Activated naive CD8-positive, alpha-beta T cell treated with anti-CD3 and anti-CD28 coated beads for 36 hours (primary cell): ENCODE measurements at regions not wholly inside any gene's neighbourhood (a gene's known extent, or its start where the extent isn't known, plus 50 kb on each side); places are given as distances from the start of the nearest gene placed in this dataset.
A peak's percentile ranks its signal among the peaks of the same experiment; 100 is the strongest.

Source experiments
- DNase-seq: peaks from one replicate; pipeline ENCODE4 v3.0.0; 2021
- H3K27ac Mint-ChIP-seq: one replicate; pipeline ENCODE4 v1.8.0; 2022; ENCODE audit warnings: mild to moderate bottlenecking, moderate library complexity, mixed read lengths
- H3K27me3 Mint-ChIP-seq: one replicate; pipeline ENCODE4 v1.8.0; 2022; ENCODE audit warnings: mild to moderate bottlenecking, mixed read lengths
- H3K36me3 Mint-ChIP-seq: one replicate; pipeline ENCODE4 v1.8.0; 2021; ENCODE audit warnings: mild to moderate bottlenecking, mixed read lengths
- H3K4me1 Mint-ChIP-seq: one replicate; pipeline ENCODE4 v1.8.0; 2021; ENCODE audit warnings: mixed read lengths
- H3K4me3 Mint-ChIP-seq: one replicate; pipeline ENCODE4 v1.8.0; 2022; ENCODE audit warnings: mild to moderate bottlenecking, moderate library complexity, mixed read lengths
- H3K9me3 Mint-ChIP-seq: one replicate; pipeline ENCODE4 v1.8.0; 2022; ENCODE audit warnings: mixed read lengths

DNA sequence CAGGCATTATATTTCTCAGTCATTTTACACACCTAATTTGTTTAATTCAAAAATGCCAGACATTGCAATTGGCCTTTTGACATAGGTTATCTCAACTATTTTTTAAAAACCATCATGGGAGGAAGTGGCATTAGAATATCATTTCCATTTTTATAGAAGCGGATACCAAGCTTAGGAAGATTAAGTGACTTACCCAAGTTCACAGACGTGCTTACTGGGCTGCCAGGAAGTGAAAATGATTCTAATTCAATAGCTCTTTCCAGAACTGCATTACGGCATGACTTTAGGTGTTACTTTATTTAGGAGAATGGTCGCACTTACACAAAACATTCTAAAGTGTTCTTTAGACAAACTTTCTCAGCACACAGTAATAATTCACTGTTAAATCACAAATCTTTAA, 231.9 kb downstream of the KLF12 start:
- Mint-ChIP-seq H3K4me3 (no peak overlapping the region), H3K4me1 (peaks cover 14% of the 10 kb centered on the region), H3K36me3 (peaks cover 24% of the 10 kb centered on the region), H3K9me3 (peaks cover 2% of the 10 kb centered on the region), H3K27me3 (no peaks in the 10 kb centered on the region), H3K27ac (no peak overlapping the region)
- no peak for DNase-seq

GRCh38 chr13:73901324-73902068, 232.7 kb downstream of the KLF12 start:
- Mint-ChIP-seq H3K4me3 (no peak overlapping the region), H3K36me3 (peaks cover 24% of the 10 kb centered on the region), H3K27ac (no peak overlapping the region), H3K9me3 (peaks cover 2% of the 10 kb centered on the region), H3K27me3 (no peaks in the 10 kb centered on the region), H3K4me1 (peaks cover 14% of the 10 kb centered on the region)
- DNase-seq = no peak

DNA sequence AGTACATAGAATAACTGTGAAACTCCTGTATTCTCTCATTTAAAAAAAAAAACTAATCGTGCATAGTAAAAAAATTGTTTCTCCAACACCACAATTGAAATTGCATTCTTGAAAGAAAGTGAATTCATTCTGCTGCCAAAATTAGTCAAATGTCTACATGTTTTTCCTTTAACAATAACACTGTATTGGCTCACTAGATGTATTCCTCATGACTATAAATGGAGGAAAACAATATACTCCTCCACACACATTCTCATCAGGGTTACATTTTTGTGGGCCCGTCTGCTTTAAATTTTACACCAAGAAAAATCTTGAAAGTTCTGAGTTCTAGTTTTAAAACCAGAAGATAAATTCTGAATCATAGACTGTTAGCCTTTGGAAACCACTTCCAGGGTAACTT, 233.6 kb downstream of the KLF12 start:
- peaks cover 24% of the 10 kb centered on the region for H3K36me3 Mint-ChIP-seq
- peaks cover 20% of the 10 kb centered on the region for H3K4me1 Mint-ChIP-seq
- H3K4me3 Mint-ChIP-seq = no peak overlapping the region
- no peak overlapping the region for H3K27ac Mint-ChIP-seq
- peaks cover 2% of the 10 kb centered on the region for H3K9me3 Mint-ChIP-seq
- no peak for DNase-seq
- no peaks in the 10 kb centered on the region for H3K27me3 Mint-ChIP-seq

DNA sequence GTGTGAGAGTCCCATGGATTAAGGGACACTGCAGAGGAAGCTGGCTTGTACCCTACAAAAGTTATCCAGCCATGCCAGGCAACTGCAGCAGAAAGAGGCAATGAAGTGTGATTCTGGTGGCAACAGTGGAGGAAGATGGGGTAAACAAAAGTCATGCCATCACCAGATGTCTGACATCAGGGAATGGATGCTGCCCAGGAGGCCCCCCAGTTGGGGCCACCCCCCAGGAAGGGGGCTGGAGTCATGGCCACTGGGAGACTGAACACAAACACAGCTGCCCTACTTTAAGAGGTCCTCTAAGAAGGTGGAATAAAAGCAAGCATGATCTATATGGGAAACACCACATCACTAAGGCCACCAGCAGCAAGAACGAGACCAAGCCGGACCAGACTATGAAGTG, 235.3 kb downstream of the KLF12 start:
- H3K4me3 Mint-ChIP-seq = no peak overlapping the region
- DNase-seq = no peak
- peaks cover 25% of the 10 kb centered on the region for H3K36me3 Mint-ChIP-seq
- H3K27me3 Mint-ChIP-seq = no peaks in the 10 kb centered on the region
- peaks cover 2% of the 10 kb centered on the region for H3K9me3 Mint-ChIP-seq
- H3K4me1 Mint-ChIP-seq = peaks cover 24% of the 10 kb centered on the region
- H3K27ac Mint-ChIP-seq = no peak overlapping the region

DNA sequence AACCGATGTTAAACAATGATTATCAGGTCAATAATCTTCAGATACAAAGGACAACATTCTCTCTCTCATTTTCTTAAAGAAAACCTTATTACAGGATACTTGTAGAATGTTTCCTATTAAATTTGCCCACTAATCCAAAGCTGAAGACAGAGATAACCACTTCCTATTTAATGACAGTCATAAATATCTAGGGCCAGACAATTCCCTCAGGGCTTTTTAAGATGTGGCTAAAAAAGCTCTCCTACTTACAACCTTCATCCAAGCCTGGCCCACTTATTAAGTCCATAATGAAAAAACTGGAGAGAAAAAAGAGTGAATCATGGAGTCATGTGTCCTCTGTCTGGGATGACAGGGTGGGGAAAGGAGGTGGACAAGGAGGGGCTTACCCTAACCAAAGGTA, 235.9 kb downstream of the KLF12 start:
- H3K4me1 Mint-ChIP-seq = peaks cover 25% of the 10 kb centered on the region
- H3K27ac Mint-ChIP-seq = no peak overlapping the region
- H3K27me3 Mint-ChIP-seq = no peaks in the 10 kb centered on the region
- no peak overlapping the region for H3K4me3 Mint-ChIP-seq
- DNase-seq = no peak
- peaks cover 25% of the 10 kb centered on the region for H3K36me3 Mint-ChIP-seq
- H3K9me3 Mint-ChIP-seq = peaks cover 2% of the 10 kb centered on the region

- peaks cover 32% of the 10 kb centered on the region for H3K4me1 Mint-ChIP-seq
- DNase-seq = no peak
- H3K4me3 Mint-ChIP-seq = no peak overlapping the region
- H3K27ac Mint-ChIP-seq = peak overlapping the region; percentile 57
- H3K27me3 Mint-ChIP-seq = no peaks in the 10 kb centered on the region
- H3K9me3 Mint-ChIP-seq = no peaks in the 10 kb centered on the region
- peaks cover 15% of the 10 kb centered on the region for H3K36me3 Mint-ChIP-seq
Observed at GRCh38 chr13:73894995-73895571, 239.1 kb downstream of the KLF12 start.

DNA sequence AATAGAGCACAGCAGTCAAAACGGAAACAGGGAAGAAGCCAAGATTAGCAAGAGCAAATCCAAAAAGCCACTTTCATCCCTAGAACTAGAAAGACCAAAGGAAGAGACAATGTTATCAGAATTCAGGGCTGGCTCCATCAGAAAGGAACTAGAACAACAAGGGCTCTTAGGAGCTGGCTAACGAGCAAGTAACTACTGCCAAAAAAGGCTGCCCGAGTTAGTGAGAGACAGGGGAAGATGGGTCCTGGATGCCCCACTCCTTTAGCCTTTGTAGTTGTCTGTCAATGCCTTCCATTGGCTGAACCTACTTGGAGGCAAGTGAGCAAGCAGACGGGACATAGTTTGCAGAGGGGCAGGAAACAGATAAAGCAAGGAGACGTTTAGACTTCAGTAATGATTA, 240.4 kb downstream of the KLF12 start:
- H3K4me3 Mint-ChIP-seq = no peak overlapping the region
- no peaks in the 10 kb centered on the region for H3K9me3 Mint-ChIP-seq
- H3K36me3 Mint-ChIP-seq = peaks cover 12% of the 10 kb centered on the region
- no peak overlapping the region for H3K27ac Mint-ChIP-seq
- H3K27me3 Mint-ChIP-seq = no peaks in the 10 kb centered on the region
- no peak for DNase-seq
- peaks cover 32% of the 10 kb centered on the region for H3K4me1 Mint-ChIP-seq

DNA sequence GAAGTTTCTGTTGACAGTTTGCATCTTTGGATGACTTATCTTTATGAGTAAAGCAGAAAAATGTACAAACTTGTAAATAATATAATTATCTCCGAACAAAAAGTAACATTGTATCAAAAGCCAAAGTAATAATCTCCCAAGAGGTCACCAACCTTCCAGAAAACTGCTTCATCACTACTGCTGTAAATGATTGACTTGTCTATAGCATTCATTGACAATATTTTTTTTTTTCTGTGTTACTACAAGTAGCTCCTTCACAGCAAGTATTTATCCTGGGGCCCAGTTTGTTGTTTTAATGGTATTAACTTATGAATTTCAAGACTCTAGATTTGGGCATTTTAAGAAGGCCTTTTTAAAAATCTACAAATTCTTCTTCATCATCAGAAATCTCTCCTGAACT, 242.4 kb downstream of the KLF12 start:
- Mint-ChIP-seq H3K4me1 (peaks cover 26% of the 10 kb centered on the region), H3K27ac (no peak overlapping the region), H3K27me3 (no peaks in the 10 kb centered on the region), H3K9me3 (no peaks in the 10 kb centered on the region), H3K4me3 (no peak overlapping the region), H3K36me3 (peaks cover 10% of the 10 kb centered on the region)
- no peak for DNase-seq

DNA sequence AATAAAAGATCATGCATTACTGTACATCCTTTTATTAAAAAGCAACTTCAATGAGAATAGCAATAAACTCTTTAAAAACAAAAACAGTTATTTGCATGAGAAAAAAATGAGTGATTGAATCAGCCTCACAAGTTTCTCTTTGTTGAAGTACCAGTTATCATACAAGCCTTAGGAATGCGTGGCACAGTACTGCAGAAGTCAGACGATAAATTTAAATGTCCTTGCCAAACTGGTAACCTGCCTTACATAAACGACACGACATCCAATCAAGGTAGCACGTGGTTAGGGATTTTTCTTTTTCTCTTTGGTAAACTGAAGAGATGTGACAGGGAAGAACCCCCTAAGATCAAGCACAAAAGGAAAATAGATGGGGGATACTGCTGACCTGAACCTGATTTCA, 251.0 kb downstream of the KLF12 start:
- no peak overlapping the region for H3K27ac Mint-ChIP-seq
- peaks cover 19% of the 10 kb centered on the region for H3K4me1 Mint-ChIP-seq
- H3K9me3 Mint-ChIP-seq = peaks cover 4% of the 10 kb centered on the region
- no peak overlapping the region for H3K4me3 Mint-ChIP-seq
- H3K36me3 Mint-ChIP-seq = peaks cover 34% of the 10 kb centered on the region
- no peak for DNase-seq
- H3K27me3 Mint-ChIP-seq = no peaks in the 10 kb centered on the region

- Mint-ChIP-seq H3K4me3 (no peak overlapping the region), H3K4me1 (peaks cover 25% of the 10 kb centered on the region), H3K27ac (no peak overlapping the region), H3K36me3 (peaks cover 29% of the 10 kb centered on the region), H3K9me3 (peaks cover 6% of the 10 kb centered on the region), H3K27me3 (no peaks in the 10 kb centered on the region)
- DNase-seq = no peak
Observed at GRCh38 chr13:73880365-73880764, 253.8 kb downstream of the KLF12 start.

DNA sequence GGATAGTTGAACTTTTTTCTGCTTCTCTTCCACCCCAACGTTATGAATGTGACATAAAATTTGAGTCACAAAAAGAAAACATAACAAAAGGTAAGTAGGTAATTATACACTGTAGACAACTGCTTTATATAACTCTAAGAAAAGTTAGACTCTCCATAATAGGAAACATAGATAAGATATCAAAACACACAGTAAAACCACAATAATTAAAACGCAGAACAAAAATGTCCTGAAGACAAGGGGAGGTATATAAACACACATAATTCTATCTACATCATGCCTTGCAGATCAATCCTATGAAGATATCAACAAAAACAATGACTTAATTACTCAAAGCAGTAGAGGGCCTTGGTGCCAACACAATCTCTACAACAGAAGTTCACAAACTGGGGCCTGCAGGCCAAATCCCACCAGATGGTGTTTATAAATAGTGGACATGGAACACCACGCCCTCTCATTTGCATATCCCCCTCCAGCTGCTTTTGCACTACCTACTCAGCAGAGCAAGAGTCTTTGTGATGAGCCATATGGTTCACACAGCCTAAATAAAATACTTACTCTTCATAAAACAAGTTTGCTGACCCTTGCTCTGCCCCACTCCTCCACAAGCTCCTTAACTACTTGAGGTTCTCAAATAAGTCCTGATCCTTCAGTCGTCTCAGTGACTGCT, 254.7 kb downstream of the KLF12 start:
- no peaks in the 10 kb centered on the region for H3K27me3 Mint-ChIP-seq
- H3K27ac Mint-ChIP-seq = no peak overlapping the region
- H3K36me3 Mint-ChIP-seq = peaks cover 24% of the 10 kb centered on the region
- no peak overlapping the region for H3K4me3 Mint-ChIP-seq
- DNase-seq = no peak
- peaks cover 26% of the 10 kb centered on the region for H3K4me1 Mint-ChIP-seq
- H3K9me3 Mint-ChIP-seq = peaks cover 6% of the 10 kb centered on the region

DNA sequence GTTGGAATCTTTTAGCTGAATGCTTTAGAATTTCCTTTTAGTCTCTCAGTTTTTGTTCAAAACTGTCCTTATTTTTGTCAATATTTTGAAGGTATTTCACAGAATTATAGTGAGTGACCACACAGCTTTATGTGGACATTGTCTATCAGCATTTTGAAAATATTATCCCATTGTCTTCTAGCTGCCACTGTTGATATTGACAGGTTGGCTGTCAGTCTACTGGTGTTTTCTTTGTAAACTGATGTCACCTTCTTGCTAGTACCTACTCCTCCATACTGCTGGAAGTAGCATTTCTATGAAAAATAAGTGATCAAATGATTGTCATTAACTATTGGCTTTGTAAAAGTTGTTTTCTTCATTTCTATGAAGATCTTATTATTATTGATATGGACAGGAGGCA, 256.8 kb downstream of the KLF12 start:
- H3K9me3 Mint-ChIP-seq = peaks cover 6% of the 10 kb centered on the region
- no peaks in the 10 kb centered on the region for H3K27me3 Mint-ChIP-seq
- H3K4me3 Mint-ChIP-seq = no peak overlapping the region
- H3K27ac Mint-ChIP-seq = no peak overlapping the region
- DNase-seq = no peak
- H3K4me1 Mint-ChIP-seq = peaks cover 35% of the 10 kb centered on the region
- H3K36me3 Mint-ChIP-seq = peaks cover 25% of the 10 kb centered on the region

GRCh38 chr13:73876323-73876722, 257.9 kb downstream of the KLF12 start:
- no peak overlapping the region for H3K4me3 Mint-ChIP-seq
- no peaks in the 10 kb centered on the region for H3K27me3 Mint-ChIP-seq
- DNase-seq = no peak
- no peak overlapping the region for H3K27ac Mint-ChIP-seq
- H3K9me3 Mint-ChIP-seq = peaks cover 6% of the 10 kb centered on the region
- H3K4me1 Mint-ChIP-seq = peaks cover 38% of the 10 kb centered on the region
- peaks cover 29% of the 10 kb centered on the region for H3K36me3 Mint-ChIP-seq

GRCh38 chr13:73873940-73874830, 260.0 kb downstream of the KLF12 start:
- Mint-ChIP-seq H3K4me1 (peaks cover 39% of the 10 kb centered on the region), H3K27me3 (no peaks in the 10 kb centered on the region), H3K27ac (no peak overlapping the region), H3K36me3 (peaks cover 25% of the 10 kb centered on the region), H3K9me3 (peaks cover 6% of the 10 kb centered on the region), H3K4me3 (no peak overlapping the region)
- no peak for DNase-seq

DNA sequence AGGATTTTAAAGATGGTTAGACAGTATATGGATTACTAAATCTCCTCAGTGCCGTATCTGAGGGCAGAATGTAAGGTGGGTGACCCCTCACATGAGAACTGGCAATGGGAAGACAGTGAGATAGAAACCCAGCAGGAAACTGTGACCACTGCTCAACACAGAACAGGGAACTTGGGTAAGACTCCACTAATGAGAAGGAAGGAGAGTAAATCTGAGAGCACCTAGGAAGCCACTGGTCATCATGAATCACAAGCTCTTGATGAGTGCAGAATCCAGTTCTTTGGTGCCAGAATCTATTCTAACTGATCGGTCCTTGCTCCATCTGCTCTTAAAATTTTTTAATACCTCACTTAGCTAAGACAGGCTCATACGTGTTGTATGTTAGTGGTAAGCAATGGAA, 261.8 kb downstream of the KLF12 start:
- Mint-ChIP-seq H3K4me1 (peaks cover 39% of the 10 kb centered on the region), H3K27ac (no peak overlapping the region), H3K27me3 (no peaks in the 10 kb centered on the region), H3K36me3 (peaks cover 14% of the 10 kb centered on the region), H3K4me3 (no peak overlapping the region), H3K9me3 (no peaks in the 10 kb centered on the region)
- no peak for DNase-seq
